Mesothelial cell of epicardium (in vitro differentiated cells): ENCODE measurements at regions not wholly inside any gene's neighbourhood (a gene's known extent, or its start where the extent isn't known, plus 50 kb on each side); places are given as distances from the start of the nearest gene placed in this dataset.
"Not testable (repeated sequence)": the region's sequence is repeated elsewhere in the genome, so short reads cannot be mapped to it uniquely, and the experiment has no call there.

Experiments
- DNase-seq, 2 experiments: peaks; one replicate each; pipeline ENCODE4 v3.0.0; 2021; ENCODE audit warnings: low spot score in 2 of 2; ENCODE audit not compliant: unreplicated experiment in 2 of 2
- H3K27ac Mint-ChIP-seq: 2 replicates; pipeline ENCODE4 v1.8.0; 2021; ENCODE audit warnings: mixed read lengths
- H3K27me3 Mint-ChIP-seq: 2 replicates; pipeline ENCODE4 v1.8.0; 2021; ENCODE audit warnings: low read depth, mixed read lengths
- H3K36me3 Mint-ChIP-seq: 2 replicates; pipeline ENCODE4 v1.8.0; 2021; ENCODE audit warnings: mixed read lengths
- H3K4me1 Mint-ChIP-seq: 2 replicates; pipeline ENCODE4 v1.8.0; 2021; ENCODE audit warnings: mixed read lengths
- H3K4me3 Mint-ChIP-seq: 2 replicates; pipeline ENCODE4 v1.8.0; 2021; ENCODE audit warnings: mild to moderate bottlenecking, moderate library complexity, mixed read lengths
- H3K9me3 Mint-ChIP-seq: 2 replicates; pipeline ENCODE4 v1.8.0; 2021; ENCODE audit warnings: mixed read lengths
- CTCF ChIP-seq: fragments of 200-600 bp; sonication (generic); IDR thresholded peaks from one replicate; pipeline ENCODE4 v1.5.0; 2021; ENCODE audit warnings: antibody characterized with exemption; ENCODE audit not compliant: unreplicated experiment

GRCh38 chr12:59486827-59487226 is 109.0 kb upstream of the SLC16A7 start:
- Mint-ChIP-seq H3K36me3 (no peaks in the 10 kb centered on the region), H3K27ac (no peak overlapping the region), H3K4me1 (no peaks in the 10 kb centered on the region), H3K9me3 (peaks cover 7% of the 10 kb centered on the region), H3K4me3 (no peak overlapping the region), H3K27me3 (no peaks in the 10 kb centered on the region)
- no peak for TF ChIP-seq CTCF
- DNase-seq, result no peak

- no peak overlapping the region for H3K27ac Mint-ChIP-seq
- TF ChIP-seq CTCF, result no peak
Observed at GRCh38 chr12:59484575-59484974, 111.3 kb upstream of the SLC16A7 start.

GRCh38 chr12:59474236-59474635 is 121.6 kb upstream of the SLC16A7 start:
- peaks cover 43% of the 10 kb centered on the region for H3K9me3 Mint-ChIP-seq
- H3K27me3 Mint-ChIP-seq, result not testable (repeated sequence)

More at GRCh38 chr12:59484575-59484974, 111.3 kb upstream of the SLC16A7 start:
- peaks cover 4% of the 10 kb centered on the region for H3K9me3 Mint-ChIP-seq
- H3K27me3 Mint-ChIP-seq, result no peaks in the 10 kb centered on the region
- H3K4me3 Mint-ChIP-seq, result no peak overlapping the region
- no peaks in the 10 kb centered on the region for H3K36me3 Mint-ChIP-seq
- no peak for DNase-seq
- H3K4me1 Mint-ChIP-seq, result no peaks in the 10 kb centered on the region

GRCh38 chr12:59472273-59472672 is 123.6 kb upstream of the SLC16A7 start:
- Mint-ChIP-seq H3K36me3 (no peaks in the 10 kb centered on the region), H3K4me3 (no peak overlapping the region), H3K9me3 (peaks cover 47% of the 10 kb centered on the region)

More at GRCh38 chr12:59474236-59474635, 121.6 kb upstream of the SLC16A7 start:
- H3K4me3 Mint-ChIP-seq, DNase-seq, H3K36me3 Mint-ChIP-seq, H3K27ac Mint-ChIP-seq, H3K4me1 Mint-ChIP-seq: not testable (repeated sequence)

GRCh38 chr12:59459966-59460660 is 135.7 kb upstream of the SLC16A7 start:
- Mint-ChIP-seq H3K4me1 (peaks cover 10% of the 10 kb centered on the region), H3K27me3 (no peaks in the 10 kb centered on the region), H3K36me3 (no peaks in the 10 kb centered on the region), H3K9me3 (no peaks in the 10 kb centered on the region), H3K27ac (no peak overlapping the region), H3K4me3 (no peak overlapping the region)
- no peak for DNase-seq
- TF ChIP-seq CTCF, result no peak

More at GRCh38 chr12:59472273-59472672, 123.6 kb upstream of the SLC16A7 start:
- no peak overlapping the region for H3K27ac Mint-ChIP-seq
- H3K27me3 Mint-ChIP-seq, result no peaks in the 10 kb centered on the region
- TF ChIP-seq CTCF, result no peak
- no peak for DNase-seq
- no peaks in the 10 kb centered on the region for H3K4me1 Mint-ChIP-seq

- Mint-ChIP-seq H3K4me1 (peaks cover 11% of the 10 kb centered on the region), H3K4me3 (no peak overlapping the region), H3K9me3 (peaks cover 6% of the 10 kb centered on the region), H3K36me3 (no peaks in the 10 kb centered on the region), H3K27me3 (no peaks in the 10 kb centered on the region), H3K27ac (no peak overlapping the region)
- TF ChIP-seq CTCF, result no peak
- DNase-seq, result no peak
Observed at GRCh38 chr12:59453475-59453874, 142.4 kb upstream of the SLC16A7 start.
